Right kidney (tissue), 1 donor: ENCODE measurements at regions not wholly inside any gene's neighbourhood (a gene's known extent, or its start where the extent isn't known, plus 50 kb on each side); places are given as distances from the start of the nearest gene placed in this dataset.
"Not testable (repeated sequence)": the region's sequence is repeated elsewhere in the genome, so short reads cannot be mapped to it uniquely, and the experiment has no call there.

Source experiments
- DNase-seq: peaks from one replicate; pipeline ENCODE4 v3.0.0-alpha.2; 2016

DNA sequence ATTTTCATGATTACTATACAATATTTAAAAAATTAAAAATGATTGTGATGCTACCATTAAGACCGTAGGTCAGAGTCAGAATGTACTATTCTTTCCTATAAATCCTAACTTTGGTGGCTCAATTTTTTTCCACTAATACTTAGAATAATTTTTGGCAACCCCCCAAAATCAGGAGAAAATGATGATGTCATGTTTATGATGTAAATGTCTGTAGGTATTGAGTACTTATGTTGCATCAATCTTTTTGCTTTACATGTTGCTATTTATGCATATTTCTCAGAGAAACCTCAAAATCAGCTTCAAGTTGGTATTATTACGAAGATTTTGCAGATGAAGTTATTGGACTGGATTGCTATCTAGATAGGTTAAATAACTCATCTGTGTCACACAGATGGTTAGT lies 371.2 kb downstream of the ADGRL2 start:
- DNase-seq: no peak

DNA sequence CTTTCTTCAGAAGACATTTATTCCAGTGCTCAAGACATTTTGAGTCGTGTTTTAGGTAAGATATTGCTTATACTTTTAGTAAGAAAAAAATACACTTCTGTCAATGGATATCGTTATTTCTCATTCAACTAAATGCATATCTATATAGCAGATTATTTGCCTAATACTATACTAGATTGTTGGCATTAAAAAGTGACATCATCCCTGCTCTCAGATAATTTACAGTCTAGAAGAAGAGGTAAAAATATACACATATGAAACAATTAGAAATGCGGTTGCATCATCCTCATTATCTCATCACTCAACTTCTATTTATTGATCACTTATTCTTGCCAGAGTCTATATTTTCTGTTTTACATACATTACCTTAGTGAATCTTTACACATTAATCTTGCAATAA lies 367.7 kb downstream of the ADGRL2 start:
- no peak for DNase-seq

DNA sequence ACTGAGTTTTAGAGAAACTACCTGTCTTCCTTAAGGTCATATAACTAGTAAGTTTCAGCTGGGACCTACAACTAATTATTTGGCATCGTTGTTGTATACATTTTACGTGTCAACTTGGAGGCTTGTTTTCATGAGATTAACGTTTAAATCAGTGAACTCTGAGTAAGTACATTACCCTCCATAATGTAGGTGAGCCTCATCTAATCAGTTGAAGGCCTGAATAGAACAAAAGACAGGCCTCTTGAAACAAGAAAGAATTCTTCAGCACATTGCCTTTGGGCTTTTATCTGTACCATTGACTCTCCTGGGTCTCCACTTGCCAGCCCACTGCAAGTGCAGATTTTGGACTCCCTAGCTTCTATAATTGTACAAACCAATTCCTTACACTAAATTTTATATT lies 364.6 kb downstream of the ADGRL2 start:
- no peak for DNase-seq

DNA sequence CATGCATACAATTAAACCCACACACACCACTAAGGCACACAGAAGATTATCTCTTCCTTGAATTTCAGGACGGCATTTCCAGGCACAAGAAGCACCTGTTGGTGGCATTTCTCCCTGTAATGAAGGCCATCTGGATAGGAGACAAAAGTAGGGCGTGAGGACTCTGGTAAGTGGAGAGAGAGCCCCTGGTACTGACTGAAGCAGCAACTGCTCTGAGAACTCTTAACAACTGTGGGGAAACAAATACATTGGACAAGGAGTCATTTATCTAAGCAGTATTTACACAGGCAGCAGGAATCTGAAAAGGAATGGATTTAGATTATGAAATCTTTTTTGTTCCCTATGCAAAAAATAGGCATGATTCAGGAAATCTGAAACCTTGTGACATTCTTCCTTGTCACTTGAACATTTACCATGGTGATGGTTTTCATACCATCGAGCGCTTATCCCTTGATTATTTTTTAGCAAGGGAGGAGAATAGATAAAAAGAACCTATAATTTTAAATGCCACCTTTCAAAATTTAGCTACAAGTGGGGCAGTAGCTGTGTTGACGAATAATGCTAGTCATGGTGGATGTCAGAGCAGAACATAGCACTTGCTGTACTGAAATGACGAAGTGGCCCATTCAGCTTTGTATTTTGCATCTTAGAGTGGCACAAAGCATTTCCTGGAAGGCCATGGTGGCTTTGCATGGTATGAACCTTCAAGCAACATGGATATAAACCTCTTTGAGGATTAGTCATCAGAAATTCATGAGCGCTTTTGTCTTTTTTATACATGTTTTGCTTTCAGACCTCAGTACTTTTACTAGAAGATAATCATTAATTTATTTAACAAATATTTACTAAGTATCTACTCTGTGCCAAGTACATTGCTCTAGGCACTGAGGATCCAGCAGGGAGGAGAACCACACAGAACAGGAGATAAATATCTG lies 362.0 kb downstream of the ADGRL2 start:
- DNase-seq: peak; percentile 4

DNA sequence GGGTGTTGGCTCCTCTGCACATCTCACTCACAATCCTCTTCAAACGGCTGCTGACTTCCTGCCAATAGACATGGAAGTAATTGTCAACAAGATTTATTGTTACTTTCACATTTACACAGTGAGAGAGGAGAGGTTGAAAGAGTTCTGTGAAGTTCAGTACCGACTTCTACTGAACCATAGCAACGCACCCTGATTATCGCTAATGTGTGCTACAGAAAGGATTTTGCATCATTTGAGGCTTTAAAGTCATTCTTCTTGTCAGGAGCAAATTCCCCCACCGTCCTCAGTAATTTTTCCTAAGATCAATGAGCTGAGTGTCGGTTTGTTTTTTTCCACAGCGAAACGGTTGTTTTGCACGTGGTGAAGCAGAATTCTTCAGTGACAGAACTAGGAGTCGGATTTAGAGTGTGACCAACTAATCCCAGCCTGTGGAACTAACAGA lies 361.0 kb downstream of the ADGRL2 start:
- peak; percentile 23 for DNase-seq

DNA sequence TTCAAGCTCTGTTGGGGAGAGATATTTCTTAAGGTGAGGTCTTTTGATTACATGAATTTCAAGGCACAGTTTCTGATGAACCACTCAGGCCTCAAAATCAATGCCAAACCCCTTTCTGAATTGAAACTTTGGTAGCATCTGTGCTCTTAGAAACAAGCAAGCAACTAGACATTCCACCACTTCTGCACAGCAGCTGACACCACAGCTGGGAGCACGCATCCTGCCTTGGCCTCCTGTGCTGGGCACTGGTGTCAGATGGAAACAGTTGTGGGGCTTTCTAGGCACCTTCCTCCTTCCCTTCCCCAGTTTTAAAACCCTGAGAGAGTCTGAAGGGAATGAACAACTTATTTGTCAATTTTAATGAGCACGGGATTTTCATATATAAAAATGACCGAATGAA lies 360.2 kb downstream of the ADGRL2 start:
- no peak for DNase-seq

DNA sequence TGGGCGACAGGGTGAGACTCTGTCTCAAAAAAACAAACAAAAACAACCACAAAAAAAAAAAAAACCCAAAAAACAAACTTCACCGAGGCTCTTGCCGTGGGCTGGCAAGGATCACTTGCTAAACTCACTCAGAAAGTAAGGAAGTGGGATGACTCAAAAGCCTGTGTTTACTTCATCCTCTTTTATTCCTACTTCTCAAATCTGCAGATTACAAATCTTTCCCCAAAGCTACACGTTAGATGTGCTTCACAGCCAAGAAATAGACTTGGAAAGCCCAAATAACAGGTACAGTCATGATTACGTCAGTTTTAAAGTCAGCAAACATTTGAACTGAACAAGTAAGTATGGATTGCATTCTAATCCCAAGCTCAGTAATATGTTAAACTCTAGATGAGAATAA lies 359.3 kb downstream of the ADGRL2 start:
- DNase-seq: no peak

DNA sequence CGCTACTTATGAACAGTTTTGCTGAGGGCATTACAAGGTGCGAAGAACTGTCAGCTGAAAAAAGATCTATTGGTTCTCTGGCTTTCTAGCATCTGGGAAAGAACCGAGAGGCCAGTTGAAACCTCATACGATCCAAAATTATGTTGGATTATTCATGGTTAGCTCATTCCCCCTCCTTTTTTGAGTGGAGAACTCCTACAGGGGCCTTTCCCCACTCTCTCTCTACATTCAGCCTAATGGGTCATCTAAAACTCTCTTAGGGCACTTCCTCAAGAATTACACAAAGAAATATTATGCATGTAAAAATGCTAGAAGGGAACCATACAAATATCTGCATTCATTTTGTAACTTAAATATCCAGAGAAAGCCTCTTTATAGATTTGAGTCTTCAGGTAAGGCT lies 358.2 kb downstream of the ADGRL2 start:
- no peak for DNase-seq

DNA sequence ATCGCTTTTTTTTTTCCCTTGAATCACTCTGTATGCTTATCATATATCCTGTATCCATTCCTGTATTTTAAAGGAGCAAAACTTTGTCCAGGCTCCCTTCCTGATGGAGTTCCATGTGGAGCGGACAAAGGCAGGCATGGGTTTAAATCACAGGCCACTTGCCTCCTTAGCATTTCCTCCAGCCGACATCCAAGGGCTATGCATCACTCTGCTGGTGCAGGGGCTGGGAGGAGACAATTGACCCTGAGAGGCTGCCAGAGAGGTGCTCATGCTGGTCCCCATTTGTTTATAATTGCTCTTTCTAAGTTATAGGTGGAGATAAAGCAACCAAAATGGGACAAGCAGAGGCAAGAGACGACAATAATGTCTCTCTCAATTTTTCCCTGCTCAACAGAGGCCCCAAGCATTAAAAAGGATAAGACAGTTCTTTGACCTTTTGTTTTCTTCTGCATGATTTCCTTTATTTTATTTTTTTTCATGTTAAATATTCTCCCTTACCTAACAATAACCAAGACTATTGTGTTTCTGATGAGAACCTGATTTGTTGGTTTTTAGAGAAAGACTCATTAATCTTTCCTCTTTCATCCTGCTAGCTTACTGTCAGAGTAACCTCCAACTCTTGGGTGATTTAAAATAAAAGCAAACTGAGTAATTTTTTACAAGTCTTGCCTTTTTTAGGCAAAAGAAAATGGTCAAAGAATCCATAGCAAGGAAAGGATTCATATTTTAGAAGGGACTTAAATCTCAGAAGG lies 353.7 kb downstream of the ADGRL2 start:
- no peak for DNase-seq

DNA sequence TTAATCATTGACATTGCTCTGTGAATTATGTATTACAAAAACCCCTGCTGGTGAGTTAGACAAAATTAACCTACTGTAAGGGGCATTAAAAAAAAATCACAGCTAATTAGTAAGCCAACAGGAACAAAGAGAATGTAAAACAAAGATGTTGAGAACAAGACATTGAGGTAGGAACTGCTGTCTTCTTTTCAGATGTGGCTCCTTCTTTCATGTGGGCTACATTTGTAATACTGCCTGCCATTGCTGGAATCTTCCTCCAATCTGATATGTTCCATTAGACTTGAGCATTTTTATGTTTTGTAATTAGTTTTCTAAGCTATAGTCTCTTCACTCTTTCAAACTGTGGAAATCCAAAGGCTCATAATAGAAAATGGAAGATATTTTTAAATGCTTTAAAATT lies 353.0 kb downstream of the ADGRL2 start:
- no peak for DNase-seq

DNA sequence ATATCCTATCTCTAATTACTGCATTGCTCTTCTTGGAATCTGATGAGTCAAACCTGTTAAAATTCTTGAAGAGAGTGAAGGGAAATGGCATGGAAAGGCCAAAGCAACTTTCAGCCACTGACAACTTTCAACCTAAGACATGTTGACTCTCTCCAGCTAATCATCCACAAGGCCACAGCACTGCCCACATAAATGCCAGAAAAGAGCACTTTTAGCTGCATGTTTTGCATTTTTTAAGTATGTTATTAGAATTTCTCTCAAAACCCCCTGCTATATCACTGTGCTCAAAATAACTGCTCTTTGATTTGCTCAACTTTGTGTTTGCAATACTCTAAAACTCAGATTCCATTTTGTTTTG lies 352.5 kb downstream of the ADGRL2 start:
- DNase-seq: no peak

DNA sequence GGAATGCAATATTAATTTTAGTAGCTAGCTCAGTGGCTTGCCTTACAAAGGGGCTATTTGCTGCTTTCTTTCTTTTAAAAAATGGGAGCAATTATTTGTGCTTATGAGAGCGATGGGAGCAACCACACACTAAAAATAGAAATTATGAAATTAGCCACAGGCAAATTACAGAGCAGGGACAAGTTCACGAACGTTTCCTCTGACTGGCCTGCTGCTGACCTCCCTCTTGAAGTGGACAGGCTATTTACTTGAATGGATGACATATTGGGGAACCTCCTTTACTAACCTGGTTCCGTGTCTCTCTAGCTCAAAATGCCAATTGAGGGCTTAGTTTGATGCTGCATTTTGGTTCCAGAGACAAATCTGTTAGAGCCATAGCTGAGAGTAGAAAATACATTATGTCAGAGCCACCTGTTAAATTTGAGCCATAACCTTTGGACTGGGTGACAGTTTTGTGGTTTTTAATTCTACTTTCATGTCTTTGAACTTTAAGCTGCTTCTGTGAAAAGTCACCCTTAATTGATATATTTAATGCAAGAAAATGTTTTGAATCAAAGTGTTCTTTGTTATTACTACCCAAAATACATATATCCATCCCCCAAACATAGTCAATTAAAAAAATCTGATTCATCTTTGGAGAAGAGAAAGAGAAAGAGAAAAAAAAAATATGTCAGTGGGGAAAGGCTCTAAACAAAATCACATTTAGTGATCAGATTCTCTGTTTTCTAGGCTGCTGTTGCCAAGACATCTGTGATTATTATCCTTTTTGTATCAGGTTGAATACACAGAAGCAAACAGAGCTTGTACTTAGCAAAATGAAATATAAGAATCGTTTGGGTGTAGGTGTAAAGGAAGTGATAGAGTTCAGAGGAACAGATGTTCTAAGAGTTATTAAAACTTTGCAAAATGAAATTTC lies 351.9 kb downstream of the ADGRL2 start:
- DNase-seq: no peak

DNA sequence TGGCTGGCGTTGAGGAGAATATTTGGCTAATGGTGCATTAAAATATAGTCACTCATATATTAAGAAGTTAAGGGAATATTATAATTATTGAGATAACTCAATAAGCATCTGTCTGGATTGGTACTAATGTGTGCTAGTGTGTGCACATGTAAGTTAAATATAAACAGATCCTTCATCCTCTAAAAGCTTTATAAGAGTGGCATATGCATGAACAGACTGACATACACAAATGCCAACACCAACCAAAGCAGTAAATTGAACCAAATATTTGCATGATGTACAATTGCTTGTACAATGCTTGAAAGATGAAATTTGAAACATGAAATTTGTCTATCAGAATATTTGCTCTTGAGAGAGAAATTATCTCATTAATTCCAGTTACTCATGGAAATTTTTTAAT lies 344.9 kb downstream of the ADGRL2 start:
- no peak for DNase-seq

DNA sequence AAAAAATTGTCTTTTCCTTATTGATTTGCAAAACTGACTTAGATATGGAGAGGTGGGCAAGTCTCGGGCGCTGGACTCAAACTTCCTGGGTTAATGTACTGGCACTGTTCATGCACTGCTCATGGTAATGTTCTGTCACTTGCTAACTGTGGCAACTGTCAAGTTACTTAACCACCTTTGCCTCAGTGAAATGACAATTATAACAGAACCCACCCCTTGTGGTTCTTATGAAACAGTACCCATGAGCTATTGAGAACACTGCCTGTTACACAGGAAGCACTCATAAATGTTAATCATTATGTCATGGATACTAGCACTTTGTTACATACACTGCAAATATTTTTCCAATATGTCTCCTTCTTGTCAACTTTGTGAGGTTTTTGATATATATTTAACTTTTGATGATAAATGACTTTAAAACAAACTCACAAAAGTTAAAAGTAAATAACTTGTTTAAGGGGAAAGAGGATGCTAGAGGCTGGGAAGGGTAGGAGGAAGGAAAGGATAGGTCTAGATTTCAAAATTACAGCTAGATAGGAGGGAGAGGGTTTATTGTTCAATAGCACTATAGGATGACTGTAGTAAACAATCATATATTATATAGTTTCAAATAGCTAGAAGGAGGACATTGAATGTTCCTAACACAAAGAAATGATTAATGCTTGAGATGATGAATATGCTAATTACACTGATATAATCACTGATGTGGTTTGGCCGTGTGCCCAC lies 342.5 kb downstream of the ADGRL2 start:
- no peak for DNase-seq

DNA sequence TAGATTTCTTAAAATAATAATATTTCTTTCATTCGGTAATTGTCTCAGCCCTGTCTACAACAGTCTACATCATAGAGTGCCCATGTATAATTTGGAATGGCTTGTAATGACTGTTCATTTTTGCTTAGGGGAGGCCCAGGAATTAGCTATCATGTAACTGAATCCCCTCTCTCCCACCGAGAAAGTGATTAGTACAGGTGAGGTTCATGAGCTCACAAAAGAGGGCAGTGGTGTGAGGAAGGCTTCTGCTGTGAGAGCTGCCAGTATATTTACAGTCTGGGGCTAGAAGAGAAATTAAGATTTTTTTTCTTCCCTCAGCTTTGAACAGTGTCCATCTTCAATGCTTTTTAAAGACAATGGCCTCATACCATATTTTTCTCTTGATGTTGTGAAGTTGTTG lies 340.7 kb downstream of the ADGRL2 start:
- DNase-seq: no peak

DNA sequence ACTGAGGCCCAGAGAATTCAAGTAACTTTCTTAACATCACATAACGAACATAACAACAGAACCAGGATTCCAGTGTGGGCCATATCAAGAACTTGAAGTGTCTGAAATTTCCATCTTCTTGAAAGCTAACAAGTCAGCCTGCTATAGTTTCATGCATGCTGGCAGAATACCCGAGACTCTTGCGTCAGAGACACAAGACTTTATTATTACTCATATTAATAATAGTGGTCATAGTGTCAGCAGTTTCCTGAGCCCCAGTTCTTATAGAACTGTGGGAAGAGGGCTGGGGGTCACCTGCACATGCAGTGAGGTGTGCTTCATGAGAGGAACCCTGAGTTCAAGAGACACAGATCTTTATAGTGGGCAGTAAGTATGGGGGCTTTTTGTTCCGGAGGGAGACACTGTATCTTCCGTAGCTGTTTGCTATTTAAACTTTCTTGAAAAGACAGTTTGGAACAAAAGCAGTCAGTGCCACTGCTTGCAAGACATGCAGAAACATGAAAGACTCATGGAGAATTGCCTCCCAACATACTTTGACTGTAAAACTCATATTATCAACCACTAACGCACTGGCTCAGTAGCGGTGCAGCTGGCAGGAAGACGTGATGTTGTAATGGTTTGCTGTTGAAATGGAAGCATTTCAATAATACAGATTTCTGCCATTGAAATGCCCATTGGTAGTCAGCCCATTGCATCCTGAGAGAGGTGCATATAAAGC lies 339.2 kb downstream of the ADGRL2 start:
- DNase-seq: no peak

DNA sequence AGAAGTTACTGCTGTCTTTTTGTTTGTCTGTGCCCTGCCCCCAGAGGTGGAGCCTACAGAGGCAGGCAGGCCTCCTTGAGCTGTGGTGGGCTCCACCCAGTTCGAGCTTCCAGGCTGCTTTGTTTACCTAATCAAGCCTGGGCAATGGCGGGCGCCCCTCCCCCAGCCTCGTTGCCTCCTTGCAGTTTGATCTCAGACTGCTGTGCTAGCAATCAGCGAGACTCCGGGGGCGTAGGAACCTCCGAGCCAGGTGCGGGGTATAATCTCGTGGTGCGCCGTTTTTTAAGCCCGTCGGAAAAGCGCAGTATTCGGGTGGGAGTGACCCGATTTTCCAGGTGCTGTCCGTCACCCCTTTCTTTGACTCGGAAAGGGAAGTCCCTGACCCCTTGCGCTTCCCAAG lies 335.6 kb downstream of the ADGRL2 start:
- DNase-seq: not testable (repeated sequence)

DNA sequence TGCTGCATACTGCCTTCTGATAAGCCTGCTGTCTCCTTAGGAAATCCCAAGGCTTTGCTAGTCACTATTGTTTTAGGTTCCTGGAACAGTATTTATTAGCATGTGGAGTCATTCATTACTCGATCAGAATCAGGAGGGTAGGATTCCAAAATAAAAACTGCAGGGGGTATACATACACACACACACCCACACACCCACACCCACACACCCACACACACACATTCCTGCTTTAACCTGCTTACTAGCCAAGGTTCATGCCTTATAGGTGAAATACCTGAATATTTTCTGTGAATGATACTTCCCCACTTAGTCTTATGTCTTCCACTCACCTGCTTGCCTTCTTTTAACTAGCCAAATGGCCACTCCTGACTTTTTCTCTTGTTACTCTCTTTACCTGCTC lies 325.1 kb downstream of the ADGRL2 start:
- no peak for DNase-seq

DNA sequence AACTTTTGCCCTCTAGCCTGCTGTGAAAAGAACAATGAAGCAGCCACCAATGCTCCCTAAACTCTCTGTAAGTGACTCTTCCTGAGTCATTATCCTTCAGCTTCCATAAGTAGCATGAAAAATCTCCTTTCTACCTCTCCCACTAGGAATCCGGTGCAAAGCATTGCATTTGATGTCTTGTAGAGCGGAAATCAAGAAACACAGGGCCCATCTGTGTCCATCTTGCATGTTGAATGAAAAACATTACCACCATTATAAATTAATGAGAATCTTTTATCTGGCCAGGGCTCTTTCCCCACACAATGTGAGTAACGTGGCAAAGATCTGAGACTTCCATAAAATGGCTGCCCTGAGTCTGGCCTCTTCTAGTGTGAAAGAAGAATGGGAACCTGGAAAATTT lies 324.4 kb downstream of the ADGRL2 start:
- no peak for DNase-seq

DNA sequence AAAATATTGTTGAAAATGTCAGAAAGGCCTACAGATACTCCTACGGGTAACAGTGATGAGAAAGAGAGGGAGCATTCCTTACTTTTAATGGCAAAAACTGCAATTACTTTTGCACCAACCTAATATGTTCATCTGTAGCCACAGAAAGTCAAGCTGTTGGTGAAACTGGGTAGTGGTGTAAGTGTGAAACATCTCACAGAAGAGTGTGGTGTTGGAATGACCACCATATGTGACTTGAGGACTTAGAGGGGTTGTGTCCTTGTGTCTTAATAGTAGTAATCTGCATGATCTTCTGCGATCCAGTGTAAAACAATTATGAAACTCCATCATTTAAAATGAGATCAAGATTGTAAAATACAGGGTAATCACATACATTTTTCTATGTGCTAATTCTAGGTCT lies 320.7 kb downstream of the ADGRL2 start:
- no peak for DNase-seq

DNA sequence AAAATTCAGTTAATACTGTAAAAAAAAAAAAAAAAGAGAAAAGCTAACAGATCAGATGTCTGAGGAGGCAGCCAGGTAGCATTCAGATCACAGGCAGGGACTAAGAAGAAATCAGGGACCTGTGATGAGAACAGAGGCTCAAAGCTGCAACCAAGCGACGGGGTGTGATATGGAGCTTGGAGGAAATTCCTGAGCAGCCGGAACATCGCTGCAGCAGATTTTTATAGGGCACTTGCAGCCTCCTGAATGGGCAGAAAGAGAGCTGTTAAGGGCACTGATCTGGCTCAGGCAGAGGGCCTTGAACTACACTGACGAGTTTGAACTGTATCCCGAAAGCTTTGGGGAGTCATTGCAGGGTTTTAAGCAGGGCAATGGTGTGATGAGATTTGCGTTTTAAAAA lies 315.4 kb downstream of the ADGRL2 start:
- DNase-seq: no peak
